KG1 (cell line): ENCODE measurements at regions not wholly inside any gene's neighbourhood (a gene's known extent, or its start where the extent isn't known, plus 50 kb on each side); places are given as distances from the start of the nearest gene placed in this dataset.

Experiments used
- DNase-seq: peaks from one replicate; lab custom pipeline; 2025; lab: John Stamatoyannopoulos, UW

DNA sequence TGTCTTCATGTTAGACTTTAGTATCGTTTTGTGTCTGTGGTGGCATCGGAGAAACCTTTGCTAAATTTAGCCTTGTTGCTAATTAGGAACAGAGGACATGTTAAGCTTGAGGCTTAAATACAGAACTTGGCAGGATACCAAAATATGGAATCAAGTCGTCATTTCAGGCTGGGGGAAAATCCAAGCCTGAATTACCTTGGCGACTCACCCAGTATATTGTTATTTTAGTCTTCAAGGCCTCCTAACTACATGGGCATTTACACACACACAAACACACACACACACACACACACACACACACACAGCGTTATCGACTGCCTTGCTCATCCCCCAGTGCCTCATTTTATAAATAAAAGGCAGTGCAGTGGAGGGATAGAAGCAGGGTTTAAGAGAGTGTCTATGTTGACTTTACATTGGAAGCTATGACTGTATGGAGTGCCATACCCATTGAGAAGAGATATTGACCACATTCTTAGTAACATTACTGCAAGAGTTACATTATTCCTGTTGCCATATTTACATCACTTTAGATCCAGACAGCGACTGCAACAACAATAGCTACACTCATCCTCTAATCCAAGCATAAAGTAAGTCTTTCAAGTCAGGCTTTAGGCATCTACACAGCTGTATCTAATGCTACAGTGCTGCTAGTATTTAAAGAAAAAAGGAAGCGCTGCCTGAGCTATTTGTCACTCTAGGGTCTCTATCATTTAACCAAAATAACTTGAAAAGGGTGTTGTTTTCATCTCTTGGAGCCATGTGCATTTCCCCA, 210.8 kb upstream of the SEMA6D start:
- DNase-seq = no peak

DNA sequence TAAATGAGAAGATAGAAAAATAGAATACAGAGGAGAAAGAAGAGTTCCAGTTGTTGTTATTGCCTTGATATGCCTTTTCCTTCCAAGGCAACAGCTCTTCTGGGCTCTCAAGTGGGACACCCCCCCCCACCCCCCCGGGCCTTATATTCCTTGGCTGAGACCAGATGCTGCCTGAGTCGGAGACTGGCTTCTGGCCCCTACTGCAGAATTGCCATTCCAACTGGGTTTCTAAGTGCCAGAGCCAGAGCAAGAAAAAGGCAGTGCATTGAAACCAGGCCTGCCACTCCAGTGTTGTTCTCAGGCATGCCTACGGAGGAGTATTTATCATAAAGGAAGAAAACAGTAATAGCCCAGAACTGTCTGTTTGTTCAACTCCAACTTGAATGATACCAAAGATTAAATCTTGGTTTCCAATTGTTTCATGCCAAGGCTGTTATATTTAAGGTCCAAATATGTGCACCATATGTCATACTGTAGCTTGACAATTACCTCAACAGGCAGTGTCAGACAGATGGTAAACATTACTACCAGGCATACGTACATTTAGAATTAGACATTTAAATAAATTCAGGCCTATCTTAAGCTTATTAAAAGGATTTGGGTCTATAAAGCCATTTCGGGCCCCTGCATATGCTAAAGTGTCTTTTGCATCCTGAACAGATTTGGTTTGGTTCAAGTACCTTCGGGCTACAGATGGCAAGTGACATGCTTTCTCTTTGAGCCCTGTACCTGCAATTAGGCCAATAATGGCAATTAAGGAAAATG, 209.9 kb upstream of the SEMA6D start:
- no peak for DNase-seq

DNA sequence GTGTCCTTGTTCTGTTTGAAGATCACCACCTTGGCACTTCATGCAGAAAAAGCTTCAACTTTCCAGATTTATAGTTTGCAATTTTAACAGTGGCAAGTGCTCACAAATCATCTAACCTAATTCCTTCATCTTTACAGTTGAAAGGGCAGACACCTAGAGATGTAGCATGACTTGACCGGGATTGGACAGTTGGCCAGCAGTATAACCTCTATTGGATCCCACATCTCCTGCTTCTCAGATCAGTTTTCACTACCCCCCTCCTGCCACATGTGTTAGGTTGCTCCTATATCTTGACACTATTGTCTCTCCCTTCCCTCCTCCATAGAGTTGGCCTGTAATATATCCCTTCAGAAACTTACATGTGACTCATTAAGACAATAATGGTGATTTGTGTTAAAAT, 206.0 kb upstream of the SEMA6D start:
- no peak for DNase-seq

- no peak for DNase-seq
These were observed 203.8 kb upstream of the SEMA6D start for GRCh38 chr15:47513471-47513870.

DNA sequence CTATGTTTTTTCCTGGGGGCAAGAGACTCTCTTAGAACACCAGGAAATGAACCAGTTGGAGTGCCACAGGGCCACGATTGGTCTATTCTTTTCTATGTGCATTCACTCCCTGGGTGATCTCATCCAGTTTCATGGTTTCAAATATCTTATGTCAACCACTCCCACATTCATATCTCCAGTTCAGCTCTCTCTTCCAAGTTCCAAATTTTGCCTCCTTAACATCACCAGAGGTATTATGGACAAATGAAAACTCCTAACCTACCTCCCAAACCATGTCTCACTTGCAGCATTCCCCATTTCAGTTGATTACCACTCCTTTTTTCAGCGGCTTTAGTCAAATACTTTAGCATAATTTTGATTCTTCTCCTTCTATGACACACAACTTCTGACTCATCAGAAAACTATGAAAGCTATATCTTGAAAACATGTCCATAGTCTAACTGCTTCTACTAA, 203.1 kb upstream of the SEMA6D start:
- no peak for DNase-seq

GRCh38 chr15:47516558-47516957, 200.7 kb upstream of the SEMA6D start:
- no peak for DNase-seq

DNA sequence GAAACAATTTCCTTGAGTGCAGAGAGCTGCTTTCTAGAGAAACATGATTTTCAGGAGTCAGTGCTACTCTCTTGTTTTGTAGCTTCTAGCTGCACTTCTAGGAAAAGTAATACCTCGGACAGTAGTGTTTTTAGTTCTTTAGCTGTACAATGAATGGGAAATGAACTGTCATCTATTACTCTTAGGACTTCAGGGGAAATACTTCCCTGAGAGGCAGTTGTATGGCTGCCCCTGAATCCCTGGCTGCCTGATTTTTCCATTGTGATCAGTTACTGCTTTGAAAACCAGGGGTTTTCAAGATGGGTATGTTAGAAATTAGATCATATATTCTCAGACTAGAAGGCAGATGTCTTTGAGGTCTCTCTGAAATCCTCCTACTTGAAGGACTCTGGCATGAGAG, 200.3 kb upstream of the SEMA6D start:
- no peak for DNase-seq

GRCh38 chr15:47517737-47518136, 199.6 kb upstream of the SEMA6D start:
- DNase-seq = no peak

DNA sequence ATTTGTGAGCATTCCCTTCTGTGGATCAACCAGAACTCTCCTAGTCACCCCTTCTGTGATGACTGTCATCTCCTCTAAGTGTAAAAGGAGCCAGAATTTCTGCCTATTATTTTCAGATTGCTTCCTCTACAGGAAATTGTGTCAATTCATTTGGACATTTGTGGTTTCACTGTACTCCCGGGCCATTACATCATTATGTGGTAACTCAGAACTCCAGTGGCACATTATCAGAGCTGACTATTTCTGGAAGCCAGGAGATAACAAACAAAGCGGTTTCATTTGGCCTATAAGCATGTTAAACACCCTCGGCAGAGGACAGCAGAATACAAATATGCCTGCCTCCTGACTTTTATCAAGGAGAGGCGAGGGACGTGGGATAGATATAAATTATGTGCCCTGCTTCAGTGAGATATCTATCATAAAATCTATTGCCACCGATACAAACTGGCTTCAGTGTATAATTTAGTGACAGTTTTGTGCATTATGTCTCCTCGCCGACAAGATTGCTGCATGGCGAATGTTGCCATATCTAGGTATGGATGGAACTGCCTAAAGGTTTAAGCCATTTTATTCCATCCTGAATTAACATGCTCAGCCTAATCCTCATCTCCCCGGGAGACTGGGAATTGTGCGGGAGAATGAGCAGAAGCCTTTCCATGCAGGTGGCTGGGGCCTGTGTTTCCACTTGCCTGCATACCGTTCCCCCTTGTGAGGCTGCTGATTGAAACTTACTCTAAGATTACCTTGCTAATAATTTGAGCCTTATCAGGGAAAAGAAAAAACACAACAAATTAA, 193.4 kb upstream of the SEMA6D start:
- no peak for DNase-seq

- no peak for DNase-seq
These were observed 188.1 kb upstream of the SEMA6D start for GRCh38 chr15:47529241-47529640.

DNA sequence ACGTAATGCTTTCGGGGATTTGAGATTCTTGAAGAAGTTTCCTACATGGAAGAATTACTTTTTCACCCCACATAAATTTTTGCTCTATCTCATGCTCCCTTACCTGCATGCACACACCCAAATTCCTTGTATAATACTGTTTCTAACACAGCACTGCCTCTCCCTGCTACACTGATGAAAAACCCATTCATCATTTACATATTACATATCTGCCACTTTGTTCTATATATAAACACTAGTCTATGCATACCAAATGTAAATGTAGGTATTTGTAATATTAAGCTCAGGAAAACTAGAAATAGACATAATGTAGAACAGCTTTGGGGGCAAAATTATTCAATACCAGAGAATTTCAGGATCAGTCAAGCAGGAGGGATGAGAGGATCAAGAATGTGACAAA, 182.6 kb upstream of the SEMA6D start:
- DNase-seq = no peak

DNA sequence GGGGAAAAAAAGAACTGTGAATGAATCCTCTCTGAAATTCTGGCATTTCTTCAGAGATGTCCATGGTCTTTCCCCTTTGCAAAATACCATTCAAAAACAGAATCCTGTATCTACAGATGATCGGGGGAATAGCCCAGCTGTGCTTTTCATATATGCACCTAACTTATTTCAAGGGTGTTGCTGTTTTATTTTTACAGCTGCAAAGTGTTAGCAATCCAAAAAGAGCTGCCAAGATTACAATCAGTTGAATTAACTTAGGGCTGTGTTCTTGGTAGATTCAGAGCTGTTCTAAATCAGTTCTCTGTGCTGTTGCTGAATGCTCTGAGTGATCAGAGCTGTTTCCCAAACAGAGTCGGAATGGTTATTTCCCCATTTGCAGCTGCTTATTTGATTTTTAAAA, 175.7 kb upstream of the SEMA6D start:
- DNase-seq = no peak

DNA sequence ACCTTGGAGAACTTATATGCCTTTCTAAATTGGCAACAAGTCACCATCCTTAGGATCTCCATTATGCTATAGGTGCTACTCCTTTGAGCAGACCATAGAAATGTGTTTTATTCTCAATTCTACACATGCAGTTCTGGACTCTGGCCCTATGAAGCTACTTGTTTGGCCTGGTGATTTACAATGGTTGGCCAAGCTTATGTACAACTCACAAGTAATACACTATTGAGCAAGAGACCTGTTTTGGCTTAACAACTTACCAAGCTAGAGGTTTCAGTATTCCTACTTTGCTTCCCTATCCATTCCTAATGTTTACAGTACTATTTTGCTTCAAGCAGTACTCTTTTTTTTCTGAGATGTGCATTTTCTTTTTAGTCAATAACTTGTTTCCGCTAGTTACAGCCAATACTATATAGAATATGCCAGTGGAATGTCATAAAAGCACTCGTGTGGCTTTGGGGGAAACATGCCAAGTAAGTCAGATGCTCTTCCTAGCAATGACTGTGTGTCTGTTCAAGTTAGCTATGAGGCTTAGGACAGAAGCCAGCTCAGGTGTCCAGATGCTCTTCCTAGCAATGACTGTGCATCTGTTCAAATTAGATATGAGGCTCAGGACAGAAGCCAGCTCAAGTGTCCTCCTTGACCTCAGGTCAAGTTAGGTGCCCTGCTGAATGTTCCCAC, 174.9 kb upstream of the SEMA6D start:
- no peak for DNase-seq

GRCh38 chr15:47548231-47548630, 169.1 kb upstream of the SEMA6D start:
- DNase-seq = no peak

DNA sequence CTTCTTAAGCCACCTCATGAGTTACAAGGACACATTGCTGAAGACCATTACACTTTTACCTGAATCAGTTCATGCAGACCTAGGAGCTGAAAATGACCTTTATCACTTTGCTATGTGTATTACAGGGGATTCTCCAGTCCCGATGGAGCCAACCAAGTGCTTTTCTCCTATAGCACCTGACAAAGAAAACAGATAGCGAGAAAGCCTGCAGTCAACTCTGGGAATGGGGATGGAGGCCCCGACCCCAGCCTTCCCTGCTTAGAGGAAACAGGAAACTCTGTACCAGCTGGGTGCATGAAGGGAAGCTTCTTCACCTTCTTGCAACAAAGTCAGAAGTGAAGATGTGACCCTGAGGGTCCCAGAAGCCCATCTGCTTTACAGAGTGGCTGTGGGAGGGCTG, 168.3 kb upstream of the SEMA6D start:
- DNase-seq = no peak

DNA sequence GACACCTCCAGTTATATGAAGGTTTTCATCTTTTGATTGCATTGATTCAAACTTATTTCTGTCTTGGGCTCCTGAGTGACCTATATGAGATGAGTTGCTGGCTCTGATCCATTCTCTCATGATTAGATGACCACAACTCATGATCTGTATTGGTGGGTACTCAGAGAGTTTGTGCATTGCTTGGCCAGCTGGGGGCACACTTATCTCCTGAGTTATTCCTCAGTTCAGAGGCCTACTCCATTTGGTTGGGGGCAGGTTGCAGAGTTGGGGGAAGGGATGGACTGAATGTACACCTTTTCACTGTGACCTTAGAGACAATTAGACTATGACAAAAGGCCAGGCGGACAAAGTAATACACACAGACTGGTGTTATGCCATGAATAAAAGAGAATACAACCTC, 166.2 kb upstream of the SEMA6D start:
- DNase-seq = no peak

GRCh38 chr15:47551546-47551945, 165.8 kb upstream of the SEMA6D start:
- no peak for DNase-seq

DNA sequence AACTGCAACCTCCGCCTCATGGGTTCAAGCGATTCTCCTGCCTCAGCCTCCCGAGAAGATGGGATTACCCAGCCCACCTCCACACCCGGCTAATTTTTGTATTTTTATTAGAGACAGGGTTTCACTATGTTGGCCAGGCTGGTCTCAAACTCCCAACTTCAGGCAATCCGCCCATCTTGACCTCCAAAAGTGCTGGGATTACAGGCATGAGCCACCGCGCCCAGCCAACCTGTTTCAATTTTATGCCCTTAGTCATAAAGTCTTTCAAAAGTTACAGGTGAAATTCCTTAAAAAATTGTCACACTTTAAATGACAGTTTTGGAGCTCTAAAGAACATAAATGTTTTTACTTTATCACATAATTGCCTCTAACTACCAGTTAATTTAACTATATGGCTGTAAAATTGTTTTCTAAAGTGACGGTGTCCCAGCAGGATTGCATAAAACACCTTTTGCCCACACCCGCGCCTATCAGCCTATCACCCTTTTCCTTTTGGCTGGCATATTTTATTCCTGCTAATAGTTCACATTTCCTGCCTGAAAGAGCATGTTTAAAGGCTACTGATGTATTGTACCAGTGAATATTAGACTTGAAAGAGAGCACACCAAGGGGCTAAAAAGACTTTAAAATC, 164.2 kb upstream of the SEMA6D start:
- no peak for DNase-seq

- no peak for DNase-seq
These were observed 163.4 kb upstream of the SEMA6D start for GRCh38 chr15:47553947-47554346.

DNA sequence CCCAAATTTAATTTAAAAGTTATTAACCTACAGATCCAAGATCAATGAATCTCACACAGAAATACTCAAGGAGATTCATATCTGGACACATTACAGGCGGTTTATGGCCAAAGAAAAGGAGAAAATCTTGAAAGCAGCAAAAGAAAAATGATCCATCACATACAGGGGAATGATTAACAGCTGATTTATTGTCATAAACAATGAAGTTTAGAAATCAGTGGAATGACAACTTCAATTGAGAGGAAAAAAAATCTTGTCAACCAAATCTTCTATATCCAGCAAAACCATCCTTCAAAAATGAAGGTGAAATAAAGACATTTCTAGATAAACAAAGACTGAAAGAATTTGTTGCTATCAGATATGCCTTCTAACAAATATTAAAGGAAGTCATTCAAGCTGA, 156.2 kb upstream of the SEMA6D start:
- DNase-seq = no peak

DNA sequence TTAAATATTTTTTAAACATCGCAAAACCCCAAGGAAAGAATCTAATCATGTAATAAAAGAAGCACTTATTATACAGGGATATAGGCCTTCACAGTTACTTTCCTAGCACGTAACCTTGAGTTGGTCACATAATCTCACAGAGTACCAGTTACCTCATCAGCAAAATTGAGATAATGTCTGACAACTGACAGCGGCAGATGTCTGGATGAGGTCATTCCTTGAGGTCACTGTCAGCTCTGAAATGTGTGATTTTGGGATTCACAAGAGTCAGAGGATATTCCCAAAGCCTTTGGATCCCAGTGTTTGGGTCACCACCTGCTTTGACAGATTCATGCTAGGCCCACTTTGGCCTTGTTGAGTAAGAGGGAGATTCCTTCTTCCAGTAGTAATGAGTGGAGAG, 151.4 kb upstream of the SEMA6D start:
- DNase-seq = no peak

- DNase-seq = no peak
These were observed 150.7 kb upstream of the SEMA6D start for GRCh38 chr15:47566610-47567009.
